SHP77 (cell line): ENCODE measurements at regions not wholly inside any gene's neighbourhood (a gene's known extent, or its start where the extent isn't known, plus 50 kb on each side); places are given as distances from the start of the nearest gene placed in this dataset.
"Not testable (repeated sequence)": the region's sequence is repeated elsewhere in the genome, so short reads cannot be mapped to it uniquely, and the experiment has no call there.

ENCODE experiments used
- DNase-seq, 2 experiments: peaks; one replicate each; lab custom pipeline; 2025; lab: John Stamatoyannopoulos, UW

DNA sequence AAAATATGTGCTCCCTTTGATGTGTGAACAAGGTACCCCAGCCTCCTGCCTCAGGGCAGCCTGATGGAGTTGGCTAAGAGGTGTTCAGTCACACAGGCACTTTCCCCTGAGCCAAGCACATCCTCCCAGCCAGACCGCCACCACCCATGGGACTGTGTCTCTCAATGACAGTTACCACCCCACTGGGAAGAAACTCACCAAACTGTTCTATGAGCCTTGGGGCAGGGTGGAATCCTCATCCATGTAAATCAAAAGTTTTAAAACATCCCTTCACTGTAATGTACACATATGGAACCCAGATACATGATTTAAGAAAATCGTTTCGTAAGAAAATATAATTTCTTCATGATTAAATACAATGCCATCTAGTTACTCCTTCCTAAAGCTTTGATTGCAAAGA is 138.4 kb upstream of the LSM14A start:
- DNase-seq: no peak

DNA sequence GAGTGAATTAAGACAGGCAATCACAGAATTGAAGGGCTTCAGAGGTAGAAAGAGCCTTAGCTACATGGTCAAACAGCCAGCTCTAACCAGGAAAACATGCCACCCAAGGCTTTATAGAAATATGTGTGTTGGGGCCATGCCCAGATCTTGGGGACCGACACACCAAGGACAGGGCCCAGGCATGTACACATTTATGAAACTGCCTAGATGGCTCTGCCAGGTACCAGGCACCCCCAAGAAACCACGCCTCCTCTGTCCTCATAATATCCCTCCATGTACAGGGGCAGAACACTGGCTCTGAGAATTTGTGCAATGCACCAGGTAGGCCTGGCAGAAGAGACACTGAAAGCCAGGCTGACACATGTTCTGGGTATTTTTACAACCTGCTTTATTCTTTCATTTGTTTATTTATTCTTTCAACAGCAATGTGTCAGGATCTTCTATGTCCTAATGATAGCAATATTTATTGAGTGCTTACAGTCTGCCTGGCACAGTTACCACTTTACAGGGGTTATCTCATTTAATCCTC is 137.9 kb upstream of the LSM14A start:
- no peak for DNase-seq

DNA sequence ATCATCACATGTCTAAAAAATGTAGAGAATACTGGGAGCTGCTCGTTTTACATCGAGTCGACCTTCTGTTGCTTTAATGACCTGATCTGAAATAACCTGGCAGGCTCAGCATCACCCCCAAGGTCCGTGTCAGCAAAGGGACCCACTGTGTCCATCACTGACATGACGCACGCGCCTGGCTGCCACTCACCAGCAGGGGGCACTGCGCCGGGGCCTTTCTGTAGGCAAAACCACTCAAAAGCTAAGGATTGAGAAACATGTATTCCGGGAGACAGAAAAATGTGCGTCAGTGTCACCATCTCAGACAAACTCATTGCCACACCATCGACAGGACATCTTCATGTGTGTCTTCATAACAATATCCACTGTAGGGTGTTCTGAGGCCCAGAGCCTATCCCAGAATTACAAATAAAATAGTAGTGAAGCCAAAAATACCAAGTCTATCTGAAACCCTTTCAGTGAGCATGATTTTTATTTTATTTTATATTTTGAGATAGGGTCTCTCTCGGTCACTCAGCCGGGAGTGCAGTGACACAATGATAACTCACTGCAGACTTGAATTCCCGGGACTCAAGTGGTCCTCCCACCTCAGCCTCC is 130.3 kb upstream of the LSM14A start:
- peak; percentile 20 to 49 for DNase-seq

DNA sequence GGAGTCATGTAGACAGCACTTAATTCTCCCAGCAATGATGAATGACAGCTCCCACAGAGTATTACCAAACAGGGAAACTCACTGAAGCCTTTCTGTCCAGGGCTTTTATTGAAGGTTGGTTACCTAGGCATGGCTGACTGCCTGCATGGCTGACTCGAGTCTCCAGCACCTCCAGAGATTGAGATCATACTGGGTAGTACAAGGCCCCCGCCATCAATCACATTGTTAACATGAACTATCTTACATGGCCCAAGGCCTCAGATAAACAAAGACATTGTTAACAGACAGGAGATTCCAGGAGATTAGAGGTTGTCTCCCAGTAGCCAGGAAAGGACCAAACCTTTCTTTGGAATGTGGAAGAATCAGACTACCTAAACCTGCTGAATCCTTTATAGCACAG is 128.3 kb upstream of the LSM14A start:
- no peak for DNase-seq

DNA sequence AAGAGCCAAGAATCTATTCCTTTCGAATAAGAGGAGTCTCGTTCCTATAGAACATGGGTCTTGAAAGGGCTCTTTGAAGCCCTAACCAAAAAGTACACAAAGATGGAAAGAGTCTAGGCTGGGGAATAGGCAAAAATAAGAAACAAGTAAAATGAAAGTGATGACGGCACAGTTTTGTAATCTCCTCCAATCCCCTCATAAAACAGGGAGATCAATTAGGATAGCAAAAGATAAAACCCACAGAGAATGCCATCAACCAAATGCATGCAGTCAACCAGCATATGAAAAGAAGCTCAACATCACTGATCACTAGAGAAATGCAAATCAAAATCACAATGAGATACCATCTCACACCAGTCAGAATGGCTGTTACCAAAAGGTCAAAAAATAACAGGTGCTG is 122.4 kb upstream of the LSM14A start:
- no peak for DNase-seq

DNA sequence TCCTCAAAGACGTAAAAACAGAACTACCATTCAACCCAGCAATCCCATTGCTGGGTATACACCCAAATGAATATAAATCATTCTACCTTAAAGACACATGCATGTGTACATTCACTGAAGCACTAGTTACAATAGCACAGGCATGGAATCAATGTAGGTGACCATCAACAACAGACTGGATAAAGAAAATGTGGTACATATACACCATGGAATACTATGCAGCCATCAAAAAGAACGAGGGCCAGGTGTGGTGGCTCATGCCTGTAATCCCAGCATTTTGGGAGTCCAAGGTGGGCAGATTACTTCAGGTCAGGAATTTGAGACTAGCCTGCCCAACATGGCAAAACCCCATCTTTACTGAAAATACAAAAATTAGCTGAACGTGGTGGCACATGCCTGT is 121.9 kb upstream of the LSM14A start:
- not testable (repeated sequence) for DNase-seq

DNA sequence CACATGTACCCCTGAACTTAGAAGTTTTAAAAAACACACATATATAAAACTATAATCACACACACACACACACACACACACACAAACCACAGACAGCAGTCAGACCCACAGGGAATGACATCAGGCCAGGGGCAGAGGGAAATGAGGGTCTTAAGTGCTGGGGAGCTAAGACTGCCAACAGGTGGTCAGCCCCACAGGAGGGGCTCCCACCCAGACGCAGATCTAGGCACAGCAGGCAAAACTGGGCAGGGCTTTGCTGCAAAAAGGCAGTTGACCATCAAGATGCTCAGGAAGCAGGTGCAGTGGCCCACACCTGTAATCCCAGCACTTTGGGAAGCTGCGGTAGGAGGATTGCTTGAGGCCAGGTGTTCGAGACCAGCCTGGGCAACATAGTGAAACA is 121.0 kb upstream of the LSM14A start:
- DNase-seq: no peak

DNA sequence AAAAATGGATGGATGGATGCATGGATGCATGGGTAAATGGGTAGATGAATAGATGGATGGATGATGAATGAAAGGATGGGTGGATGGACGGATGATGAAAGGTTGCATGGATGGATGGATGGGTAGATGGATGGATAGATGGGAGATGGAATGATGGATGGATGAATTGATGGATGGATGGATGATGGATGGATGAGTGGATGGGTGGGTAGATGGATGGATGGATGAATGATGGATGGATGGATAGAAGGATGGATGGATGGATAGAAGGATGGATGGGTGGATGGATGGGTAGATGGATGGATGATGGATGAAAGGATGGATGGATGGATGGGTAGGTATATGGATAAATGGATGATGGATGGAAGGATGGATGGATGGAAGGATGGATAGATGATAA is 115.1 kb upstream of the LSM14A start:
- no peak for DNase-seq

DNA sequence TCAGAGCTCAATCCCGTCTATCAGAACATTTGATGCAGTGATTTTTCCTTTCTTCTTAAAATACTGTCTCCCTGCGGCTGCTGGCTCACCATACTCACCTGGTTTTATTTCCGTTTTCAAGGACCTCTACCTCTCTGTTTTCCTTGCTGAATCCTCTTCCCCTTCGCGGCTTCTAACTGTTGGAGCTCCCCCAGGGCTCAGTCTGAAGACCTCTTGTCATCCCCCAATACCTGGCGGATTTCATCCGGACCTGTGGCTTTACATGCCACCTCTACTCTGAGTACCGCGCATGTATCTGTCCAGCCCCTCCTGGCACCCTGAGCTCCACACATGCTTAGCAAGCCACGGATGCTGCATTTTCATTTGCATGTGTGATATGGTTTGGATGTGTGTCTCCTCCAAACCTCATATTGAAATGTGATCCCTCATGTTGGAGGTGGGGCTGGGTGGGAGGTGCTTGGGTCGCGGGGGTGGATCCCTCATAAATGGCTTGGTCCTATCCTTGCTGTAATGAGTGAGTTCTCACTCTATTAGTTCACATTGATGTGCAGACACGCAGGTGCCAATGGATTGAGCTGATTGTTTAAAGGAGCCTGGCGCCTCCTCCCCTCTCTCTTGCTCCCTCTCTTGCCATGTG is 106.2 kb upstream of the LSM14A start:
- DNase-seq: no peak

DNA sequence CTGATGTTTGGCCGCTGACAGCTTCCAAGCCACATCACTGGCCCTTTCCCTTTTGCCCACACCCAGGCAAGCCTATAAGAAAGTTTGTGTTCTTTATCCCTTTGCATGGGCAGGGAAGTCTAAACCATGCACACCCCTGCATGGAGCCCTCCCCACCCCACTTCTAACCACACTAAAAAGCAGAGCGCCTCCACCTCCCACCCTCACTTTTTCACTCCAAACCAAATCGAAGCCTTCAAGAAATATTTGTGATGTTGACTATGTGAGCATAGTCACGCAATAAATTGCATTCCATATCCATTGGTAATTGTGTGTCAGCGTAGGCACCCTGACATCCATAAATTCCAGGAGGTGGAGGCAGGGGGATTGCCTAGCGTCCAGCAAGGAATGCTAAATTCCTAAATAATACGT is 104.4 kb upstream of the LSM14A start:
- no peak for DNase-seq

DNA sequence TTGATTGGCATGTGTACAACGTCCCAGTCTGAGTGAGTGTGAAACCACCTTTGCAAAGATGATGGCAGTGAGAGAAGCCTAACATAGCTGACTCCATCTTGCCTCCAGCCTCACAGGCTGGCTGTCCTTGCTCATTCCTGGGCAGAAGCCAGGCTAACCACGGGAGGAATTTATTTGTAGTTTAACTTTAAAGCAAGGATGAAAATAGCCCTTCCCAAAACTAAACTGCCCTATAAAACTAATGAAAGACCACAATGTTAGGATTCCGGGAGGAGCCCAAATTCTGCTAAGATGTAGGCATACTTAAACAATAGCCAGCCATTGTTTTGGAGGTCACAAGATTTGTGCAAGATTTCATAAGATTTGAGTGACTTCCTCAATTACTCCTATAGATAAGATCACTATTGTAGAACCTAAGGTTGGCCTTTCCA is 96.6 kb upstream of the LSM14A start:
- no peak for DNase-seq

DNA sequence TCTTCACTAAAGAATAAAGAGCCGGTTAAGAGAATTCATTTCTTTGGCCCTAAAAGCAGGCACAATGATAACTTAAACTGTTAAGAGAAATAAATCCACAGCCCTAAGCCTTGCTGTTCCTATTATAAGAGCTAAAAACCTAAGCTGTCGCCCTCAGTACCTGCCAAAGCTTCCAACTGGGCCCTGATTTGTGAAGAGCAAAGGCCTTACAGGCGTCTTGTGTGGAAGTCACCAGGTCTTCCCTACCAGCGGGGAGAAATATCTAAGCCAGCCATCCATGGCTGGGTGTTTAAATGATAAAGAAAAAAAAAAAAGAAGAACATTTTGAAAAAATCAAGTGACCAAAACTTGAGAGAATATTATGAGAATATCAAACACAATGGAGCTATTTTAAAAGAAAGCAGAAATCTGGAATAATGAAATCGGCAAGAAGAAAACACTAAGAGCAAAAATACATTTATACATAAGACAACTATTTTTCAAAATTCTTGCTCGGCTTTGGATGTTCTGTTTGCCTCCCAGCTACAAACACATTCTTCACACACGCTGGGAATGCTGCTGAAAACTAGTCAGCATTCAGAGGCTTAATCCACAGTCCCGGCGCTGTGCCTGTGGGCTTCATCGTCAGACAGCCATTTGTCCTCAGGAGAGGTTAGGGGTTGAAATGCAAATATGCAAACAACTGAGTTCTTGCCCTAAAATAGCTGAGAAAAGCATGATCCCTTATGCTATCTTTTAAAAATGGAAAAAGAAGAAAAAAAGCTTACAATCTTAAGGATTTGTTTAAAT is 89.8 kb upstream of the LSM14A start:
- DNase-seq: no peak

DNA sequence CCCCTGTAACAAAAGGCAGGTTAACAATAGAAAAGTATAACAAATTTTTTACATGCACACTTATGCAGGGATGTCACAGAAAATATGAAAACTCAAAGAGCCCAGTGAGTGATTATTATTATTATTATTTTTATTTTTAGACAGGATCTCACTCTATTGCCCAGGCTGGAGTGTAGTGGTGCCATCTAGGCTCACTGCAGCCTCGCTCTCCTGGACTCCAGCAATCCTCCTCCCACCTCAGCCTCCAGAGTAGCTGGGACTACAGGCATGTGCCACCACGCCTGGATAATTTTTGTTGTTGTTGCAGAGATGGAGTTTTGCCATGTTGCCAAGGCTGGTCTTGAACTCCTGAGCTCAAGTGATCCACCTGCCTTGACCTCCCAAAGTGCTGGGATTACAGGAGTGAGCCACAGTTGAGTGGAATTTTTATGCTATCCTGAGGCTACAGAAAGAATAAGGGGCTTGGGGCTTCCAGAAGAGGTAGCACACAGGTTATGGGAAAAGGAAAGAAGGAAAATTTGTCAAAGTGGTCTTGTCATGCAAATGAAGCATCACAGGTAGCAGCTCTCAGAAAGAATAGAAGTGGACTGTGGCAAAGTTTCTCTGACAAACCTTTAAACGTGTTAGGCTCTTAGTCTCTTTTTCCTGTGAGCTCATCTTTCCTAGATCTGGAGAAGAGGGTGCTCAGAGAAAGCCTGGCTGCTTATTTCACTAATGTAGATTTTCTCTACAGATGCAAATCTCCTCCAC is 87.7 kb upstream of the LSM14A start:
- no peak for DNase-seq

DNA sequence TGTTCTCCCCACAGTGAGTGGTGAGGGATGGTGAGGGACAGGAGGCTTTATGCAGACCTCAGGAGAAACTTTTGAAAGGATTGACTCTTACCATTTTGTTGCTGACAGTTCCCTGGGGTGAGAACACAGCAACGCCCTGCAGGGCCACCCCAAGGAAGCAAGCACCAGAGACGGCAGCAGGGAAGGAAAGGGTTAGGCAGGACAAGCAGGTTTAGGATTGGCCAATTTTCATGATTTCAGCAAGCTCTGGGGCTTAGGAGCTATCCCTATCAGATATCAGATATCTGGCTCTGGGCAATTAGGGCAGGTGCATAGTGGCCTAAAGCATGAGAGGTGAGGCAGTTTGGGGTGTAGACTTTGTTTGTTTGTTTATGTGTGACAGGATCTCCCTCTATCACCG is 87.0 kb upstream of the LSM14A start:
- DNase-seq: no peak

DNA sequence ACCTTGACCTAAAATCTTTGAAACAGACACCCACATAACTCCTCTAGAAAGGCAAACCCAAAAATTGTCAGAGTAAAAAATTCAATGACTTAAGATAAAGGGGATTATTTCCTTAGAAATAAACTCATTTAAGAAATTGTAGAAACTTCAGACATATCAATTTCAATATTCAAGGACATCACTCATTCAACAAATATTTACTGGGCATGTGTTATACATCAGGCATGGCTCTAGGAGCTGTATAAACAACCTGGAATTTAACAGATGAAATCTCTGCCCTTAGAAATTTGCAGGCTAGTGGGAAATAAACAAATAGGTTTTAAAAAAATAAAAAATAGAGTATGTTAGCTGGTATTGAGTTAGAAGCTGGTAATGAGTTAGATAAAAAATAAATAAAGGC is 84.0 kb upstream of the LSM14A start:
- no peak for DNase-seq

DNA sequence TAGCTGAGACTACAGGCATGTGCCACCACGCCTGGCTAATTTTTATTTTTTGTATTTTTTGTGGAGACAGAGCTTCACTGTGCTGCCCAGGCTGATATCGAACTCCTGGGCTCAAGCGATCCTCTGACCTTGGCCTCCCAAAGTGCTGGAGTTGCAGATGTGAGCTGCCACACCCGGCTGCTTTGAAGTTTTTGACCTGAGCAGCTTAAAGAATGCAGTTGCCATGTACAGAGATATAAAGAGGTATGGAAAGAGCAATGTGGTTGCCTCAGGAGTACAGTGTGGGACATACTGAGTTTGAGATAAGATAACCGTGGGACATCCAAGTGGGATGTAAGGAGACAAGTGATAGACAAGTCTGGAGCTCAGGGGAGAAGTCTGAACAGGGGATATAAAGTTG is 82.7 kb upstream of the LSM14A start:
- no peak for DNase-seq

DNA sequence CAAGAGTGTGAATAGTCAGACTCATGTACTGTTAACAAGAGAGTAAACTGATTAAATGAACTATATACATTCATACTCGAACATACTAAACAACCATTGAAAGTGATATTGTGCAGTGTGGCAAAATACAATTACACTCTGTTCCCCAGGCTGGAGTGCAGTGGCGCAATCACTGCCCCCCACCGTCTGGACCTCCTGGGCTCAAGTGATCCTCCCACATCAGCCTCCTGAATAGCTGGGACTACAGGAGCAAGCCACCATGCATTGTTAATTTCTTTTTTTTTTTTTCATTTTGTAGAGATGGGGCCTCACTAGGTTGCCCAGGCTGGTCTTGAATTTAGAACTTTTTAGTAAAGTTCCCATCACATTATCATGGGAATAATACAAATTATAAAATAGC is 77.3 kb upstream of the LSM14A start:
- no peak for DNase-seq

DNA sequence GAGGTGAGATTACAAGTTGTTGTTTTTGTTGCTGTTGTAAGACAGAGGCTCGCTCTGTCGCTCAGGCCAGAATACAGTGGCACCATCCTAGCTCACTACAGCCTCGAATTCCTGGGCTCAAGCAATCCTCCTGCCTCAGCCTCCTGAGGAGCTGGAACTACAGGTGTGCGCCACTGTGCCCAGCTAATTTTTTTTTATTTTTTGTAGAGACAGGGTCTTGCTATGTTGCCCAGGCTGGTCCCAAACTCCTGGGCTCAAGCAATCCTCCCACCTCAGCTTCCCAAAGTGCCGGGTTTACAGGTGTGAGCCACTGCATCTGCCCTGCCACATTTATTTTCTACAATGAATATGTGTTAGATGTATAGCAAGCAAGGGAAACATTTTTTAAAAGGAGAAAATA is 76.9 kb upstream of the LSM14A start:
- DNase-seq: not testable (repeated sequence)

DNA sequence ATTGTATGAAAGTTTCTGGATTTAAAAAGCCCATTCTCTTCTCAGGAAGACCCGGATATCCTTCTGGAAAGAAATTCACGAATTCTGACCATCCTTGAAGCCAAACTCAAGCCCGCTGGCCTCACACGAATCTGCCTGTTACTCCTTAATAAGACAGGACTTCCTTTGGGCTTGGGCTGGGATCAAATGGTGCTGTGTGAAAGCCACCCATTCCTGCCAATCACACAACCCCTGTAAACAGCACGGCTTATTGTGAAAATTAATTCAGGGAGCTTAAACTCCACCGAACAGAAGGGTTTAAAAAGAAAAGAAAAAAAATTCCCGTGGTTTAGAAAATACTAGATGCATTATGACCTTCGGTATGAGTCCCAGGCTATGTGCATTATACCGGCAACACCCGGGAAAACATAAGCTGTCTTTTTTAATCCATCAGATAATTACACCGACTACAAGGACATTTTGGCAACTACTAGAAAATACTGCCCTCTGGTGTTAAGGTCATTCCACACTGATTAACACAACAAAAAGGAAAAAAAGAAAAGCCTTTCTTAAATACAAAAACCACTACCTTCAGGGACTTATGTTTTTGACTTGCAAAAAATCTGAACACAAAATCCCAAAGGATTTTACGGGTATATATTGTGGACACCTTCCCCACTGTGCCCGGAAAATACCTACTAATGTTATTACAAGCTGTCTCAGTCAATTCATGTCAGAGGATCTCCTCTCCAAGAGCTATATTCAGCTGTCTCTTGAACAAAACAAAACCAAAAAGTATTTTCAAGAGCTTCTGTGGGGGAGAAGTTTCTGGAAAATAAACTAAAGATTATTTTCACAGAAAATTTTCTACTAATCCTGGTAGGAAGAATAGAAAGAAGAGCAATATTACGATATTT is 76.0 kb upstream of the LSM14A start:
- DNase-seq: peak; percentile 38 to 61

DNA sequence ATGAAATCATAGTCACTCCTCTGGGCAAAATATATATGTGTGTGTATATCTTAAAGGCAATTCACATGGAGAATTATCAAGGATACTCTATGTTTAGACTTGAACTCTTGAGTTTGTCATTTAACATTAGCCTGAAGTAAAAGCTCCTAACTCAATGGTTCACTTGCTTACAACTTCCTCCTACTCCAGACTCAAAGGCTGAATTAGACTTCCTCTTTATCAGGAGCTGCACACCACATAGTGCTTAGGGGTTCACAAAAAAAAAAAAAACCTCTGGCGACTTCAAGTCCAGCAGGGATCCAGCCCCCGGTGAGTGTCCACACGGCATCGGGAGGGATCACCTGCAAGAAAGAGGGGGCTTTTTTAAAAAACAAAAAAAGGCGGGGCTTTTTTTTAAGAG is 68.2 kb upstream of the LSM14A start:
- DNase-seq: no peak

DNA sequence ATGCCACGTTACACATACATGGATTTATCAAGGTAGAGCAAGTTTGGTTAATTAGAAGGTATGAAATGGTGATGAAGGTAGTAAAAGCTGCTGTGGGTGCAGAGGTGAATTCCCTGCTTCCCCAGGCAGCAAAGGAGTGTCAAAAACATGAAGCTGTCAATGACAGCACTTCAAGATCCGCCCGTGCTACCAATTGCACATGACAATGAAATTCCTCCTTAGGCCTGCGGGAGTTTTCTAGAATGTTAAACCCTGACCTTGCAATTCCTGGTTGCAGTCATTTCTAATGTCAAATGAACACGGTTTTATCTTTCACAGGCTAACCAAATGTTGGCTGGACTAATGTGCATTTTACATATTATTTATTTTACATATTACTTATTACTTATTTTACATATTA is 67.7 kb upstream of the LSM14A start:
- no peak for DNase-seq
